GM12878 (cell line): ENCODE measurements at regions not wholly inside any gene's neighbourhood (a gene's known extent, or its start where the extent isn't known, plus 50 kb on each side); places are given as distances from the start of the nearest gene placed in this dataset.

ENCODE experiments used
- ATAC-seq: fragments of 200-7000 bp; cut with Tn5 transposase; 3 replicates; pipeline ENCODE4 v1.9.1; 2020; ENCODE audit warnings: mild to moderate bottlenecking, moderate library complexity
- BruUV-seq: library from RNA; stranded (reverse); fragments of 400-500 nt; replicated peaks from 2 replicates; lab custom pipeline; 2021; lab: Mats Ljungman, UMichigan
- CTCF ChIA-PET: fragments of 300-600 bp; sonication (Branson Sonifier 250); formaldehyde crosslinking; extraction: SDS; loops from one replicate; lab custom pipeline; 2021; ENCODE audit warnings: inconsistent platforms; lab: Yijun Ruan, JAX
- POLR2A ChIA-PET: fragments of 350-600 bp; formaldehyde crosslinking; extraction: SDS; loops from one replicate; lab custom pipeline; 2021; ENCODE audit warnings: inconsistent platforms; lab: Charles Lee
- RAD21 ChIA-PET: fragments of 300-600 bp; sonication (Branson Sonifier 250); formaldehyde crosslinking; loops from one replicate; lab custom pipeline; 2023; ENCODE audit warnings: antibody characterized with exemption; ENCODE audit not compliant: unreplicated experiment; lab: Charles Lee
- SMC1A ChIA-PET: fragments of 300-600 bp; sonication (Branson Sonifier 250); formaldehyde crosslinking; loops from one replicate; lab custom pipeline; 2023; ENCODE audit not compliant: unreplicated experiment, uncharacterized antibody; lab: Charles Lee
- DNase-seq: peaks from one replicate; pipeline ENCODE4 v3.0.0-alpha.2; 2011; ENCODE audit warnings: low read depth, low spot score
- FAIRE-seq: peaks from 3 replicates; lab custom pipeline; 2011; peaks lifted over from hg19 to GRCh38; lab: Jason Lieb, UNC
- H2AFZ ChIP-seq: 2 replicates; pipeline ENCODE4 v1.6.0; 2011; ENCODE audit warnings: low read depth, low read length, control low read depth; ENCODE audit not compliant: control insufficient read depth
- H3K27ac ChIP-seq: 2 replicates; pipeline ENCODE4 v1.5.1; 2011; ENCODE audit warnings: control low read depth; ENCODE audit not compliant: control insufficient read depth, insufficient read depth
- H3K27me3 ChIP-seq, 2 experiments: replicated peaks in 1 of 2; 2 replicates each; pipeline versions ENCODE4 v1.6.0 to v1.6.1; 2011; ENCODE audit warnings: low read length in 1 of 2; ENCODE audit not compliant: control insufficient read depth in 2 of 2, insufficient read depth in 2 of 2
- H3K36me3 ChIP-seq, 2 experiments: 2 replicates each; pipeline ENCODE4 v1.5.1; 2011; ENCODE audit warnings: low read length in 1 of 2; ENCODE audit not compliant: control insufficient read depth in 2 of 2, insufficient read depth in 2 of 2
- H3K4me1 ChIP-seq: 2 replicates; pipeline ENCODE4 v1.6.1; 2011; ENCODE audit warnings: mild to moderate bottlenecking, low read length, moderate library complexity, mixed read lengths; ENCODE audit not compliant: control insufficient read depth, insufficient read depth
- H3K4me2 ChIP-seq: 2 replicates; pipeline ENCODE4 v1.6.0; 2011; ENCODE audit warnings: control low read depth; ENCODE audit not compliant: control insufficient read depth, insufficient read depth
- H3K4me3 ChIP-seq: fragments of 200-600 bp; sonication (generic); 2 replicates; pipeline ENCODE4 v1.5.1; 2016
- H3K79me2 ChIP-seq: 2 replicates; pipeline ENCODE4 v1.6.0; 2011; ENCODE audit warnings: low read length; ENCODE audit not compliant: control insufficient read depth, insufficient read depth
- H3K9ac ChIP-seq: 2 replicates; pipeline ENCODE4 v1.8.0; 2011; ENCODE audit warnings: low read length, control low read depth, mixed read lengths; ENCODE audit not compliant: control insufficient read depth, insufficient read depth
- H3K9me3 ChIP-seq: replicated peaks from 3 replicates; pipeline ENCODE4 v1.5.1; 2011; ENCODE audit warnings: mild to moderate bottlenecking, low read length; ENCODE audit not compliant: control insufficient read depth, insufficient read depth
- H4K20me1 ChIP-seq: 2 replicates; pipeline ENCODE4 v1.6.0; 2011; ENCODE audit not compliant: control insufficient read depth, insufficient read depth
- IRF5 ChIP-seq: fragments of 450-650 bp; IDR thresholded peaks from 2 replicates; pipeline ENCODE4 v1.6.1; 2017; ENCODE audit warnings: borderline replicate concordance
- LARP7 ChIP-seq: fragments of 450-650 bp; IDR thresholded peaks from 2 replicates; pipeline ENCODE4 v1.6.1; 2017; ENCODE audit warnings: mild to moderate bottlenecking
- PML ChIP-seq: IDR thresholded peaks from 2 replicates; pipeline ENCODE4 v1.6.1; 2012; ENCODE audit warnings: low read length, inconsistent platforms
- SIX5 ChIP-seq: IDR thresholded peaks from 2 replicates; pipeline ENCODE4 v1.6.1; 2011; ENCODE audit warnings: mild to moderate bottlenecking, low read depth, low read length, moderate library complexity; ENCODE audit not compliant: severe bottlenecking
- SKIL ChIP-seq: fragments of 450-650 bp; IDR thresholded peaks from 2 replicates; pipeline ENCODE4 v1.6.1; 2017; ENCODE audit warnings: mild to moderate bottlenecking, low read depth, inconsistent platforms; ENCODE audit not compliant: poor library complexity, severe bottlenecking
- SP1 ChIP-seq: IDR thresholded peaks from one replicate; pipeline ENCODE4 v1.6.1; 2011; ENCODE audit warnings: low read depth, low read length
- ZNF217 ChIP-seq: fragments of 450-650 bp; IDR thresholded peaks from 2 replicates; pipeline ENCODE4 v1.6.1; 2017; ENCODE audit warnings: antibody characterized with exemption, mild to moderate bottlenecking
- WGBS: methylation state at CpG from one replicate; pipeline ENCODE4 v1.1.6; 2016; ENCODE audit warnings: low lambda C conversion rate; ENCODE audit not compliant: insufficient replicate concordance, insufficient coverage; ENCODE audit errors: missing lambda C conversion rate; 5-methylcytosine and 5-hydroxymethylcytosine counted together
- in situ Hi-C: fragments of 300-500 bp; cut with MboI; formaldehyde crosslinking; loops from 9 replicates; pipeline ENCODE4 v1.14.3; 2018; ENCODE audit warnings: mixed read lengths
- intact Hi-C: fragments of 100-400 bp; cut with micrococcal nuclease; formaldehyde crosslinking; loops from one replicate; pipeline ENCODE4 v1.14.2; 2022; ENCODE audit not compliant: unreplicated experiment

GRCh38 chr6:157731221-157731620 is 91.8 kb upstream of the SNX9 start:
- no peaks in the 10 kb centered on the region for H3K36me3 ChIP-seq
- no peak overlapping the region for H3K9ac ChIP-seq
- in situ Hi-C loops = no loop called here
- ChIA-PET CTCF (no interaction called here), SMC1A (no interaction called here), POLR2A (no interaction called here), RAD21 (no interaction called here)
- no peak for DNase-seq
- ATAC-seq = no peak
- FAIRE-seq = no peak
- no peak overlapping the region for H3K27ac ChIP-seq
- H3K9me3 ChIP-seq = no peaks in the 10 kb centered on the region
- H3K27me3 ChIP-seq = peaks cover 1 to 2% of the 10 kb centered on the region in 2 experiments; a peak in 2 of 4 replicates
- H3K4me1 ChIP-seq = no peaks in the 10 kb centered on the region
- H3K79me2 ChIP-seq = no peaks in the 10 kb centered on the region
- intact Hi-C loops = no loop called here
- TF ChIP-seq SIX5 (no peak), PML (no peak), ZNF217 (no peak), SP1 (no peak), LARP7 (no peak), SKIL (no peak), IRF5 (no peak)
- no peak overlapping the region for H2AFZ ChIP-seq
- BruUV-seq = no TSS peak
- WGBS = 38% methylated on average over 5 of the region's 5 CpGs
- H3K4me2 ChIP-seq = no peak overlapping the region
- H4K20me1 ChIP-seq = no peaks in the 10 kb centered on the region
- H3K4me3 ChIP-seq = no peak overlapping the region
